GM12875 (cell line): ENCODE measurements at regions not wholly inside any gene's neighbourhood (a gene's known extent, or its start where the extent isn't known, plus 50 kb on each side); places are given as distances from the start of the nearest gene placed in this dataset.
"Not testable (repeated sequence)": the region's sequence is repeated elsewhere in the genome, so short reads cannot be mapped to it uniquely, and the experiment has no call there.

Experiments used
- H3K4me3 ChIP-seq: one replicate; pipeline ENCODE4 v1.5.1; 2011; ENCODE audit warnings: low read depth, low read length, control low read depth
- TF ChIP-seq, protein P1 (sequence below): IDR thresholded peaks from 2 replicates; pipeline ENCODE4 v1.5.1; 2011; ENCODE audit warnings: low read depth, mild to moderate bottlenecking, control low read depth, inconsistent platforms, low read length, moderate library complexity, borderline replicate concordance; ENCODE audit not compliant: insufficient read depth

DNA sequence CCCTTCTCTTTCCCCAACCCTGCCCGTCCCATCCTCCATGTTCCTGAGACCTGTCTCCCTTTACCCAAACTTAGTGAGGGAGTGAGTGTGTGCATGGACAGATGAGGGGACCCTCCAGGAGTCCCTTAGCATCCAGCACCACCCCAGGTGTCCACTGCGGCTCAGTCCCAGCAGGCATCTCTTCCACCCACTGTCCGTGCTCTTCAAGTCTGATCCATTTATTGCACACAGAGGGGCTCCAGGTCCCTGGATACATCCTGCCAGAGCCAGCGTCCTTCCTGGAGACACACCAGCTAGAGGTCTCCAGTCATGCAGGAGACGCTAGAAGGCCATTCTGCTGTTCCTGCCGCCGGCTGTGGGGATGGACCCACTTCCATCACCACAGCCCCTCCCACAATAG lies 239.2 kb downstream of the ADGRD1 start:
- no peak overlapping the region for H3K4me3 ChIP-seq
- TF ChIP-seq, protein P1, sequence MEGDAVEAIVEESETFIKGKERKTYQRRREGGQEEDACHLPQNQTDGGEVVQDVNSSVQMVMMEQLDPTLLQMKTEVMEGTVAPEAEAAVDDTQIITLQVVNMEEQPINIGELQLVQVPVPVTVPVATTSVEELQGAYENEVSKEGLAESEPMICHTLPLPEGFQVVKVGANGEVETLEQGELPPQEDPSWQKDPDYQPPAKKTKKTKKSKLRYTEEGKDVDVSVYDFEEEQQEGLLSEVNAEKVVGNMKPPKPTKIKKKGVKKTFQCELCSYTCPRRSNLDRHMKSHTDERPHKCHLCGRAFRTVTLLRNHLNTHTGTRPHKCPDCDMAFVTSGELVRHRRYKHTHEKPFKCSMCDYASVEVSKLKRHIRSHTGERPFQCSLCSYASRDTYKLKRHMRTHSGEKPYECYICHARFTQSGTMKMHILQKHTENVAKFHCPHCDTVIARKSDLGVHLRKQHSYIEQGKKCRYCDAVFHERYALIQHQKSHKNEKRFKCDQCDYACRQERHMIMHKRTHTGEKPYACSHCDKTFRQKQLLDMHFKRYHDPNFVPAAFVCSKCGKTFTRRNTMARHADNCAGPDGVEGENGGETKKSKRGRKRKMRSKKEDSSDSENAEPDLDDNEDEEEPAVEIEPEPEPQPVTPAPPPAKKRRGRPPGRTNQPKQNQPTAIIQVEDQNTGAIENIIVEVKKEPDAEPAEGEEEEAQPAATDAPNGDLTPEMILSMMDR = no peak

DNA sequence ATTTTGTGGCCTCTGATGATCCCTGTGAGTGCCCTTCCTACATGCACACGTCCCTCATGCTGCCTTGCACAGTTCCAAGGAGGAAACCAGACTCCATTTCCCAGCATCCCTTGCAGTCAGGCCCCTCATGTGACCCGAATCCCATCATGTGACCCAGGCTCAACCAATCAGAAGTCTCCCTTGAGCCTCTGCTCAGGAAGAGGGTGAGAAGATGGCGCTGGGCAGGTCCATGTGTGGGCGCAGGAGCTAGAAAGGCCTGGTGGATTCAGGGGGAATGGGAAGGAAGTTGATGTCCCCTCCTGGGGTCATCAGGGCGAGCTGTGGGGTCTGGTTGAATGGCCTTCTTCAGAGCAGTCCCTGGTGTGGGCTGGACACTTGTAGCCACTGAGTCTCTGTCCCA lies 240.5 kb downstream of the ADGRD1 start:
- no peak overlapping the region for H3K4me3 ChIP-seq
- TF ChIP-seq, protein P1 = no peak

DNA sequence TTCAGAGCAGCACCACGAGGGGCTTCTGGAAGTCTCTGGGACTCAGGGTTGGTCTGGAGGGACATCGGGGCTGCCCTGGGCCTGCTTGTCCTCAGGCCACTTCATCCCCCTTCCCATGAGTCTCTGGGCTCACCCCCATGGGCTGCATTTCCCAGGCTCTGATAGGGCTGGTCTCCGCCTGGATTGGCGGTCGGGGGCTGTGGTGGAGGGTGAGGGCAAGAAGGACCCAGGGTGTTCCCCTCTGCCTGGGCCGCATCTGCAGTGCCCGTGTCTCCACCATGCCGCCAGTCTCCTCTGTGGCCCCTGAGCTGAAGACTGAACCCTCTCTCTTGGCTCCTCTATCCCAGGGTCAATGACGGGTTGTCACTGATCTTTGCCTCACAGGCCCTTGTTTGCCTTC lies 242.1 kb downstream of the ADGRD1 start:
- H3K4me3 ChIP-seq = no peak overlapping the region
- TF ChIP-seq, protein P1 = no peak

DNA sequence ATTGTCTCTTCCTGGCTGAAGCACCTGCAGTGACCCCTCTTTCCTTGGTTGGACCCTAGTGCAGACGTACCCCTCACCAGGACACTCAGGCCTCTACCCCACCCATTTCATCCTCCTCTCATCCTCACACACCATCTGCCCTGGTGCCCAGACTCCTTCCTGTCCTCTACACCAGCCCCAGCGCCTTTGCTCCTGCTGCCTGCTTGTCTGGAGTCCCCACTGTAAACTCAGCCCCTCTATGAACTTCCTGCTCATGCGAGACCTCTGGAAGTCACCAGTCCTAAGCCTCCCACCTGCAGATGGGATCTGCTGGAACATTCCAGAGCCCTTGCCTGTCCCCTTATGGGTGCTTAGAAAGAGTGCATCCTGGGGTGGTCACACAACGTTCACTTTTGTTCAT lies 242.5 kb downstream of the ADGRD1 start:
- TF ChIP-seq, protein P1 = no peak
- H3K4me3 ChIP-seq = no peak overlapping the region

DNA sequence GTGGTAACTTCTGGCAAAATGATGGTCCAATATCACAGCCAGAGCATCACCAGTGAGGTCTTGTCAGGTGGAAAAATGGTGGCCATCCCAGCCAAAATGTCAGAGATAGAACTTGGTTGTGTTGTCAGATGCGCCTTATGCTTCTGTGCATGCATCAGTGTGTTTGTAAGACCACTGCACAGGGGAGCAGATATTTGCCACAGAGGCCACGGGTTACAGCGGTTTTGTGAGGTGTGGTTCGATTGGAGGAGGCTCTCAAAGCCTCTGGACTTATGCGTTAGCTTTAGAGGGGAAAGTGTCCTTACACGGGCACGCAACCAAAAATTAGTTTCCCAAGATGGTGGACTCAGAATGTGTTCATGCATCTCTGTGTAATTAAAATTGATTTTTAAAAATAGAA lies 243.8 kb downstream of the ADGRD1 start:
- TF ChIP-seq, protein P1 = no peak
- no peak overlapping the region for H3K4me3 ChIP-seq

DNA sequence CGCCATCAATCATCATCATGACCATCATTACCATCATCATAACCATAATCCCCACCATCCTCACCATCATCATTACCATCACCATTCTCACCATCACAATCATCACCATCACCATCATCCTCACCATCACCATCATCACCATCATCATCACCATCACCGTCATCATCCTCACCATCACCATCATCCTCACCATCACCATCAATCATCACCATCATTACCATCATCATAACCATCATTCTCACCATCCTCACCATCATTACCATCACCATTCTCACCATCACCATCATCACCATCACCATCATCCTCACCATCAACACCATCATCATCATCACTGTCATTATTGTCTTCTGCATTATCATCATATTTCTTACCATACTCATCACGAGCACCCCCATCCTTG lies 245.5 kb downstream of the ADGRD1 start:
- H3K4me3 ChIP-seq = no peak overlapping the region
- TF ChIP-seq, protein P1 = no peak

DNA sequence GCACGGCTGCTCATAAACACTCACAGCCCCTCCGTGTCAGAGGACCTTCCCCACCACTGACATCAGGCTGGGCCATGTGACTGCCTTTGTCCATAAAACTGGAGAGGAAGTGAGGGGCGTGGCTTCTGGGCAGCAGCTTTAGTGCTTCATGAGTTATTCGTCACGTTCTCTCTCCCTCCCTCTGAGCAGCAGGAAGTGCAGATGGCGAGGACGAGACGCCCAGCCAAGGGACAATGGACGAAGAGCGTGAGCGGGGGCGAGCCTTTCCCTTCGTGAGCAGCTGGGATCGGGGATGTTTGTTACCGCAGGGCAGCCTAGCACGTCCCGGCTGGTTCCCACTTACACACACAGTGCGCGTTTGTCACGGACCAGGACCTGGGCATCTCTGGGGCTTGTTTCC lies 248.2 kb downstream of the ADGRD1 start:
- H3K4me3 ChIP-seq = not testable (repeated sequence)
